Urothelium cell line (cell line): ENCODE measurements at regions not wholly inside any gene's neighbourhood (a gene's known extent, or its start where the extent isn't known, plus 50 kb on each side); places are given as distances from the start of the nearest gene placed in this dataset.
"Not testable (repeated sequence)": the region's sequence is repeated elsewhere in the genome, so short reads cannot be mapped to it uniquely, and the experiment has no call there.

ENCODE experiments used
- DNase-seq: peaks from one replicate; pipeline ENCODE4 v3.0.0; 2011; ENCODE audit warnings: low spot score, mixed read lengths
- FAIRE-seq: peaks from 2 replicates; lab custom pipeline; 2011; peaks lifted over from hg19 to GRCh38; lab: Jason Lieb, UNC

- DNase-seq (no peak), FAIRE-seq (no peak)
Observed at GRCh38 chr10:108090476-108091215, 926.1 kb upstream of the SORCS1 start.

- DNase-seq (no peak), FAIRE-seq (no peak)
Observed at GRCh38 chr10:108086502-108086901, 922.0 kb upstream of the SORCS1 start.

DNA sequence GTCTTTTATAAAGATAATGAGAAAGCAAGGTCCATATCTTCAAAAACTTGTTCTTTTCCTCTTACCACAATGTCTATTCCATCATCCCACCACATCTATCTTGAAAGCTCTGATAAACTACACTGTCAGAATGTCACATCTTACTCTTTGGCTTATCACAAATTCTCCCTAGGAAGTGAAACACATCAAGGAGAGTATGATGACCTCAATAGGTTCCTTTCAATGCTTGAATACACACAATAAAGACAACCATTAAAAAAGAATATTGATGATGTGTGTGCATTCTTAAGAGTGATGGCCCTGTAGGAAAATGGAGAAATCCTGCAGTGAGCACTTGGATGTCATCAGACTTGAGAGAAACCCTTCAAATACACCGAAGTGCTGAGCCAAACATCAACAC is 918.1 kb upstream of the SORCS1 start:
- FAIRE-seq (no peak), DNase-seq (no peak)

DNA sequence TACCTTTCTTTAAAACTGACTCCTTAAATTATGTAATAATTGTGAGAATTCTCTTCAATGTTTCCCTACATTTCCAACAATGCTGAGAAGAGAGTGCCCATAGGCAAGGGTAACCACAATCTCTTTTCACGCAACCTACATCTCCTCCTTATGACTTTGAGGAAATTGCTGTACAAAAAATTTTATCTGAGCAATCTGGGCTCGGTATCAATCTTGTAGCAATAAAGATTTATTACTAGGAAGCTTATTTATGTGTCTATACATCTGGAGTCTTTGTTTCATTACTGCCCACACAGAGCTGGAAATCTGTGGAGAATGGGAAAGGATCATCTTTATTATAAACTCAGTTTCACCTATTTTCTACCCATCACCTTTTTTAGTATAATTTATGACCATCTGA is 913.8 kb upstream of the SORCS1 start:
- no peak for DNase-seq
- FAIRE-seq, result no peak

DNA sequence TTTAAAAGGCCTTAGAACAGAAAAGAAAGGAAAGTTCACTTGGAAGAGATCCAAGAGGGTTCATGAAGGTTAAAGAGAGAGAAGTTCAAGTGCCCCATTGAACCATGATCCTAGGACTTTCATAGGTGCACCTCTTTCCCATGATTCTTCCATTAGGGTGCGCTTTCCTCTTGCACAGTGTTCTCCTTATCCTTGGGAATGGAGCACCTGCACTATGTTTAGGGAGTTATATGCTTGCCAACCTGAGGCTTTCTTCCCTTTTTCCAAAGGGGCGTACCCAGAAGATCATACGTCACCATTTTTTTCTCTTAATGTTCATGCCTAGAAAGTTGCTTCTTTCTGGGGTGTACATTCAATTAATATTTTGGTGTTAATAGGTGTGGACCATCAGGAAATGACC is 908.0 kb upstream of the SORCS1 start:
- no peak for FAIRE-seq
- DNase-seq, result no peak

GRCh38 chr10:108070789-108071188 is 906.3 kb upstream of the SORCS1 start:
- DNase-seq, result no peak
- no peak for FAIRE-seq

DNA sequence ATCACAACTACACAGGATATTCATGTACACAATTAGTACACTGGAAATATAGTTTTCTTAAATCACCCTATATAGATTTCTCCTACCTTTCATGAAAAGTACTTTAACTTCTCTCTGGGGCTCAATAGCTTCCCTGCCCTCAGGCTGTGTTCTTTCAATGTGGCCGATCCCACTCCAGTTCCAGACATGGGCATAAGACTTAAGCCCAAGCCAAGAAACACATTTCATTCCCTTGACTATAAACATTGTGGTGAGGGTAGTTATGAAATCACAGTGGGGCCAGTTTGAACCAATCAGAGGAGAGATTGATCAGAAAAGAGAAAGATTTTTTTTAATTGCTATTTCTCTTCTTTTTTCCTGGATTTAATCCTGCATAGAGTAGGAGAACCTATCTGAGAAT is 904.6 kb upstream of the SORCS1 start:
- FAIRE-seq (no peak), DNase-seq (no peak)

- no peak for FAIRE-seq
Observed at GRCh38 chr10:108064746-108065260, 900.3 kb upstream of the SORCS1 start.

DNA sequence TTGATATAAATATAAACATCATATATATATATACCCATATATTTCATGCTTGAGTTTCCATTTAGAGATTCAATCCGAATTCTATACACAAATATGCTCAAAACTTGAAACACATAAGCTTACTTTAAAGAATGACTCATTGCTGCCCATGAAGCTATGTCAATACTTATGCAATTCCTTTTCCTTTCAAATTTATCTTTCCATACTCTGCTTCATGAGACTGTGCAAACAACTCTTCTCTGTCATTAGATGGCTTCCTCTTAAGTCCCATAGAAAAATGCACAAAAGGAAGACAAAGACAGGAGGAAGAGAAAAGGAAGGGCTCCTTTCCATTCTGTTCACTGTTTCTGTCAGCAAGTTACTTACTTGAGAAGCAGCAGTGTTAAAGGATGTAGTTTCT is 895.7 kb upstream of the SORCS1 start:
- DNase-seq, result no peak
- no peak for FAIRE-seq

More at GRCh38 chr10:108064746-108065260, 900.3 kb upstream of the SORCS1 start:
- no peak for DNase-seq

- FAIRE-seq (no peak), DNase-seq (no peak)
Observed at GRCh38 chr10:108055506-108055905, 891.0 kb upstream of the SORCS1 start.

DNA sequence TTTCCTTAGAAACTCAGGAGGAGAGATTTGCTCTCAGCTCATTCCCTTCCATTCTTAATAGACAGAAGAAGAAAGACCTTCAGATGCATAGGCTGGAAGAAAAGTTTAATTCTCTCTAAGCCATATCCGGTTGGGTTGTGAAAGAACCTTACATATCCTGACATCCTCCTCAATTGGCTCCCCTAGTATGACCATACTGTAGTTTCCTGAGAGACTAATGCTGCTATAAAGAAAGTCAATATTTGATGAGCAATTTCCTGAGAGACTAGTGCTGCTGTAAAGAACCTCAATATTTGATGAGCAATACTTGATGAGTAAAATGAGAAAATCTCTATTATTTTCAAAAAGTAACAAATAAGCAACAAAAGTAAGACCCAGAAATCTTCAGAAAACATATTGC is 888.5 kb upstream of the SORCS1 start:
- FAIRE-seq (no peak), DNase-seq (no peak)

- DNase-seq, result no peak
- no peak for FAIRE-seq
Observed at GRCh38 chr10:108051218-108051617, 886.7 kb upstream of the SORCS1 start.

- FAIRE-seq (no peak), DNase-seq (no peak)
Observed at GRCh38 chr10:108050626-108051025, 886.1 kb upstream of the SORCS1 start.

DNA sequence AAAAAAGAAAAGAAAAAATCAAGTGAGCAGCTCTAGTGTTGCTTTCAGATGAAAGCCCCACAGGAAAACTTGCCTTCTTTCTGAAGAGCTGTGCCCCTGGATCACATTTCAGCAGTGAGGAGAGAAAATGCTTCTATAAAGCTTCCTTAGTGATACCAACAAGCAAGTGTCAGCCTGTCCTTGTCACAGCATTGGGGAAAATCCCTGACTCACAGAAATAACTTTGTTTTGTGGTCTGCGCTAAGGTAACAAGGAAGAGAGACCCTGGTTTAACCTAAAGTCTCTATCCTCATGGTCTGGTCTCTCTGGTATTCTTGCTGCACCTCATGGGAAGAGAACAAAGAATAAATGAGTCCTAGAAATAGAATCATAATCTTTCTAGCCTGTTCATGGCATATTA is 885.2 kb upstream of the SORCS1 start:
- FAIRE-seq, result no peak
- no peak for DNase-seq

DNA sequence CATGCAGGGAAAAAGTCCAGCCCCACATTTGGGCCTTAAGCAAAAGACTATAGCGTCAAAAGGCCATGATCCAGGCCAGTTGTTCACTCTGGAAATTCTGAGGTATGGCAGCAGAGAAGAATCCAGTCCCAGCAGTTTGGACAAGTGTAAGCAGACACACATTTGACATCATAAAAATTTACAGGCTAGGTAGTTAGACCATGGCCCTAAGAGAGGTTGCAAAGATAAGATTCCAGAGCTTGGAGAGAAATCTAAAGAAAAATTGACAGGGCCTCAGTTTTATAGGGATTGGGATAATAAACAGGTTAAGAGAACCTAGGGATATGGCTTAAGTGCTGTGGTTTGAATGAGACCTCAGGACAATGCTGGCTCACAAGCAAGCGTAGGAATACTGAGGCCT is 884.4 kb upstream of the SORCS1 start:
- DNase-seq (no peak), FAIRE-seq (no peak)

GRCh38 chr10:108039821-108040584 is 875.5 kb upstream of the SORCS1 start:
- peak; percentile 9 for FAIRE-seq
- DNase-seq, result no peak

- FAIRE-seq (no peak), DNase-seq (no peak)
Observed at GRCh38 chr10:108037061-108037460, 872.6 kb upstream of the SORCS1 start.

- no peak for DNase-seq
- FAIRE-seq, result no peak
Observed at GRCh38 chr10:108036265-108036664, 871.8 kb upstream of the SORCS1 start.

DNA sequence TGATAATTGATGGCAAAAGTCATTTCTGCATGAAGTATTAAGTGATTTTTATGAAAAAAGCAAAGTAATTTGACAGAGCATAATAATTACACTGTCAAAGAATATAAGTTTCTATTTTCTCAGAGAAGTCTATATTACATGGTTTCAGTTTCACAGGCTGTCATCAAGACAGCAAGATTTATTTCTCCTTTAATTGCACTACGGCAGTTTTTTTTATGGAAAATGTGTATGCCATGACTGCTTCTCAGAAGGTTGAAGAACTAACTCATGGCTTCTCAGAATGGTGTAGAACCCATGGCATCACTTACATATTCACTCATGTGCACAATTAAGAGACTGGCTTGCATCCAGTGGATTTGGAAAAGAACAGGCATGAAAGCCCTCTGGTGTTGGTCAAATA is 870.3 kb upstream of the SORCS1 start:
- DNase-seq, result no peak
- no peak for FAIRE-seq

DNA sequence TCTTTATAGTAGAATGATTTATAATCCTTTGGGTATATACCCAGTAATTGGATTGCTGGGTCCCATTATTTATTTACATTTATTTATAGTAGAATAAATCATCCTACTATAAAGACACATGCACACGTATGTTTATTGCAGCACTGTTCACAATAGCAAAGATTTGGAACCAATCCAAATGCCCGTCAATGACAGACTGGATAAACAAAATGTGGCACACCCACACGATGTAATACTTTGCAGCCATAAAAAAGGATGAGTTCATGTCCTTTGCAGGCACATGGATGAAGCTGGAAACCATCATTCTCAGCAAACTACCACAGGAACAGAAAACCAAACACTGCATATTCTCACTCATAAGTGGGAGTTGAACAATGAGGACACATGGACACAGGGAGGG is 869.0 kb upstream of the SORCS1 start:
- not testable (repeated sequence) for FAIRE-seq, DNase-seq

DNA sequence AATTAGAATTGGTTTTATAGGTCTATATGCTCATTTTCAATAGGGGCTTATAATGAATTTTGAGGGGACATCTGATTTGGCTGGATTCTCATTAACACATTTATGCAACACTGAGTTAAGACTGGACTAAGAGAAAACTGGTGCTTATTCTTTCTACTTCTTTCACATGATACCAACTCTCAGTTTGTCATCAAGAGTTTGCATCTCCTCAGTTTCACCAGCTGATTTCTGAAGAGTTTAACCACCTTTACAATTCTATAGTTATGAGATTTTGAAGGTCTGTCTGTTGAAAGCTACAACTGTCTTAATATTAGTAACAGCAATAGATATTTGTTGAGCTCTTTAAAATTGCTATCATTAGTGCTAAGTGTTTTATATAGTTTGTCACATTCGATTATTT is 867.0 kb upstream of the SORCS1 start:
- no peak for FAIRE-seq
- DNase-seq, result no peak

DNA sequence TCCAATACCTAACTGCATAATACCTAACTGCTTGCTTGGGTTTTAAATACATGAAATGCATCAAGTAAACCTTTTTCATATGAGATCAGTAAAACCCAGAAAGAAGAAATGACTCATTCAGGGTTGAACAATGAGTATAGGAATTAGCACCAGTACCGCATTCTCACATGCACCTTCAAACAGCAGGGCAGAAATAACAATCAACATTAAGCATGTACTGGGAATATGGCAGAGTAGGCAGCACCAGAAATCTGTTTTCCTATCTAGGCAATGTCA is 850.3 kb upstream of the SORCS1 start:
- FAIRE-seq (no peak), DNase-seq (no peak)
